ENCODE measurements at regions not wholly inside any gene's neighbourhood (a gene's known extent, or its start where the extent isn't known, plus 50 kb on each side); places are given as distances from the start of the nearest gene placed in this dataset.
"Not testable (repeated sequence)": the region's sequence is repeated elsewhere in the genome, so short reads cannot be mapped to it uniquely, and the experiment has no call there.

GRCh38 chr10:8693635-8694034, 639.1 kb downstream of the GATA3 start:
- not testable (repeated sequence) for DNase-seq (ENCODE audit: low spot score)

DNA sequence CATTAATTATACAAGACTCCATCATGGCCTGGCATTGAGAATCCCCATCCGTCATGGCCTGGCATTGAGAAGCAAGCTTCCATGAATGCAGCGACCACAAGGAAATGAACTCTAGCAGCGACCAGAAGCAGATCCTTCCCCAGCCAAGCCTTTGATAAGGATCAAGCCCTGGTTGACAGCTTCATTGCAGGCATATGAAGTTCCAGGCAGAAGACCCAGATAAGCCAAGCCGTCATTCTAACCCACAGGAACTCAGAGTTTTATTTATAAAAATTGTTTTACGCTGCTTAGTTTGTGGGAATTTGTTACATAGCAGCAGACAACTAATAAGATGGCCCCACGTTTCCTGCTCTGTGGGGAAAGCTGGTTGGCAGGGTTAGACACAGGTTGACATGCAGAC, 642.3 kb downstream of the GATA3 start:
- DNase-seq (ENCODE audit: low spot score), result no peak

- no peak for DNase-seq (ENCODE audit: low spot score)
These were observed 646.2 kb downstream of the GATA3 start for GRCh38 chr10:8700689-8701088.

GRCh38 chr10:8702181-8702580, 647.7 kb downstream of the GATA3 start:
- no peak for DNase-seq (ENCODE audit: low spot score)

DNA sequence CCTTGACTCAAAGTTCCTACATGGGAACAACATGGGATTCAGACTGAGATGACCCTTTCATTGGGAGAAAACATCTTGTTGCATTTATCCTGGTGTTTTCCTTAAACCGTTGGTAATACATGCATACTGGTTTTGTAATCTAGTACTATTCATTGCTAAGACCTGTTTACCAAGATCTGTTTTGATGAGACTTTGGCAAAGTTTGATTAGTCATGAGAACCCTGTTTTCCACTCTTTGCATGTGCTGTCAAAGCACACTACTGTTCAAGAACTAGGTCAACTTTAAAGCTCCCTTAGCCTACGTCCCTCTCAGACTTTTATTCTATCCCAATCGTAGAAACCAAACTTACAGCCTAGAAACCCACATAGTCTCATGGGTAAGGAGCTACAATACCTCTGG, 650.9 kb downstream of the GATA3 start:
- DNase-seq (ENCODE audit: low spot score), result no peak

GRCh38 chr10:8712656-8713055, 658.2 kb downstream of the GATA3 start:
- no peak for DNase-seq (ENCODE audit: low spot score)

GRCh38 chr10:8719971-8720370, 665.5 kb downstream of the GATA3 start:
- DNase-seq (ENCODE audit: low spot score), result no peak

- no peak for DNase-seq (ENCODE audit: low spot score)
These were observed 667.2 kb downstream of the GATA3 start for GRCh38 chr10:8721650-8722049.

DNA sequence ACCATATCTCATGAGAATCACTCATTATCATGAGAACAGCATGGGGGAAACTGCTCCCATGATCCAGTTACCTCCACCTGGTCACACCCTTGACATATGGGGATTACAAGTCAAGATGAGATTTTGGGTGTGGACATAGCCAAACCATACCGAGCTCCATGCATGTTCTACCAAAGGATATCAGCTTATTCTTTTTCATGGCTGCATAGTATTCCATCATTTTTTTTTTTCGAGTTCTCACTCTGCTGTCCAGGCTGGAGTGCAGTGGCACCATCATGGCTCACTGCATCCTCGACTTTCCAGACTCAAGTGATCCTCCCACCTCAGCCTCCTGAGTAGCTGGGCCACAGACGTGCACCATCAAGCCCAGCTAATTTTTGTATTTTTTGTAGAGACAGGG, 668.3 kb downstream of the GATA3 start:
- no peak for DNase-seq (ENCODE audit: low spot score)

GRCh38 chr10:8725343-8725742, 670.9 kb downstream of the GATA3 start:
- DNase-seq (ENCODE audit: low spot score), result no peak

- DNase-seq (ENCODE audit: low spot score), result no peak
These were observed 671.7 kb downstream of the GATA3 start for GRCh38 chr10:8726084-8726778.

- no peak for DNase-seq (ENCODE audit: low spot score)
These were observed 672.2 kb downstream of the GATA3 start for GRCh38 chr10:8726779-8727084.

DNA sequence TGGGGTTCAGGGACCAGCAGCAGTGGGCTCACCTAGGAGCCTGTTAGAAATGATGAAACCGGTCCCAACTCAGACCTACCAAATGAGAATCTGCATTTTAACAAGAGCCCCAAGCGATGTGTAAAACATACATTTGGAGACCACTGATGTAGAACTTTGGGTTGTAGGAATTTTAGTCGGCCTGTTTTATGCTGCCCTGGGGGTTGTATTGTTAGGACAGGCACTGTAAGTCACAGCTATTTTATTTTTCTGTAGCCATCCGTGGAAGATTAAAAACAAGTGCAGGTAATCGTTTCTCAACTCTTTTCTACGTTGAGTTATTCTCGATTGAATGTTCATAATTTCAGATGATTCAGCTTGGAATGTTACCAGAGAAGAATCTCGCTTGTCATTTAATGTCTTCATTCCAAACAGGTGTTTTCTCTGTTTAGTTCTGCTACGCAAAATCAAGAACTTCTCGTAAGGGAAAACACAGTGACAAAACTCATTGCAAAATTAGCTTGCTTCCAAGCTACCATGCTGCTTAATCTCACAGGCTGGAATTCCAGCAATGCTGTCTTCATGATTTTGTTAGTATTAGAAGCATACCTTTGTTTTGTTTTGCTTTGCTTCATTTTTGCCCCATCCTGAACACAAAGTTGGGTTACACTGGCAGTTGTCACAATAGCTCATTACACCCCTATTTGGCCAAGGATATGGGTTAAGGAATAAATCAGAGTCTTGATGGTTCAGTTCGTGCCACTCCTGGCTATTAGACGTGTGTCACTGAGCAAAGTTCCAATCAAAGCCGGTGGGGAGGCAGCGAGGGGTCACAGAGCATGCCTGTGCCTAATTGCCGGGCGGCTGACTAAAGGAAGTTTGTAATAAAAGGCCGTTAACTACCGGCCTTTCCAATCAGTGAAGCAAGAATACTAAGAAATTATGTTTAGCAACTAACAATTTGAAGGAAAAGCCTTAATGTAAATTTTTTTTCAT, 676.9 kb downstream of the GATA3 start:
- DNase-seq (ENCODE audit: low spot score), result no peak

- DNase-seq (ENCODE audit: low spot score), result no peak
These were observed 684.5 kb downstream of the GATA3 start for GRCh38 chr10:8738987-8739386.

- DNase-seq (ENCODE audit: low spot score), result no peak
These were observed 697.8 kb downstream of the GATA3 start for GRCh38 chr10:8752146-8752843.

GRCh38 chr10:8758029-8758428, 703.5 kb downstream of the GATA3 start:
- no peak for DNase-seq (ENCODE audit: low spot score)

DNA sequence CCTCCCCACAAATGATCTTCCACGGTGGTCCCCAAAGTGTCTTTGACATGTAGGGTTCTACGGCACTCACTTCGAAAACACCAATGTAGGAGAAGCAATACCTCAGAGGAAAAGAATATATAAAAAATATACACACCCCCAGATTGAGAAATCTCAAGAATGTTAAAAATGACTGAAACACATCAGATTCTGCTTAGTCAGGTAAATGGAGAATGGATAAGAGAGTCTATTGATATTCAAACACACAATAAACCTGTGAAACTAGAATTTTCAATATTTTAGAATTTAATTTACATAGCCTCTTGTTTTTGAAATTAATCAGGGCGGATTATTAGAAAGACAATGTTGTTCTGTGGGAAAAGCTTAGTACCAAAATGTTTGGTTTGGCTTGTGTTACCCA, 712.4 kb downstream of the GATA3 start:
- no peak for DNase-seq (ENCODE audit: low spot score)

GRCh38 chr10:8767591-8767990, 713.1 kb downstream of the GATA3 start:
- DNase-seq (ENCODE audit: low spot score), result no peak

- no peak for DNase-seq (ENCODE audit: low spot score)
These were observed 713.9 kb downstream of the GATA3 start for GRCh38 chr10:8768341-8768740.

GRCh38 chr10:8768852-8769251, 714.4 kb downstream of the GATA3 start:
- no peak for DNase-seq (ENCODE audit: low spot score)

DNA sequence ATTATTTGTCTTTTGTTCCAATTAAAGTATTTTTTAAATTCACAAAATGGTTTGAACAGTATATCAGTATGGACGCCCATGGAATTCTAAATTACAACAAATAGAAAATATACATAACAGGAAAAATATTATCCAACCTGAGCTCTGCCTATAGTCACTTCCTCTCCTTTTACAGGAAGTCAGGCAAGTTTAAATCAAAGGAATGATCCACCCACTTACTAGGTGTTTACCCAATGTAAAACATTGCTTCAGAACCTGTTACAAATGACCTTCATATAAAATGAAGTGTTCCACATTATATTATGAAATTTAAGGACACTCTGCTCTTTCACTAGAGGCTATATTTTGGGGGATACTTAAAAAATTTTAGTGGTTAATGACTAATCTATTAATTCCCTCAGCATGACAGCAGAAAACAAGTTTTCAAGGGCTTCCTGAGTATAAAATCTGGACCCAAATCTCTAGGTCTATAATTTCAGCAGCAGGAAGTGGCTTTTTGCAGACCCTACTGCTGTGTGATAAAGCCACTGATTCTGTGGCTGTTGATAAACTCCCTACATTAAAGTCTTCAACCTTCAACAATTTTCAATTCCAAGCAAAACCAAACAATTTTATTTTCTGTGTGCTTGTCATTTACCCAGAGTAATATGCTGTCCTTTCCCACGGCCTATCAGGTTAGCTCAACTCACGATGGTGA, 722.6 kb downstream of the GATA3 start:
- no peak for DNase-seq (ENCODE audit: low spot score)

DNA sequence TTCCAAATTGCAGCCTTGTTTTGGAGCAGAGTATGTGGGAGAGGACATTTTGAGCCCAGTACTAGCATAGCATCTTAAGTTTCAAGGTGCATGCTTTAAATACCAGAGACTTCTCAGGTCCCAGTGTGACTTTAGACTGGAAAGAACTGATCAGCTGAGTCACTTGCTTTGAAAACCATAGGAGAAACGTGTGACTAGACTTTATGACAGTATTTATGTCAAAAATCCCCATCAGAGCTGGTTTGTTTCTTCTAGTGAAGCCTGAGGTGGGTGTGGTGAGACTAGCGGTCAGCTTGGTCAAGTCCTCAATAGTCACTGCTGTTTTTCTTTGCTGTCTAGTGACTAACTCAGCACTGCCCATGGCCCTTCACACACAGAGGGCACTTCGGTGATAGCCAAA, 724.2 kb downstream of the GATA3 start:
- no peak for DNase-seq (ENCODE audit: low spot score)
